CD4-positive, alpha-beta T cell treated with Interleukin-6 for 4 hours (primary cell): ENCODE measurements at regions not wholly inside any gene's neighbourhood (a gene's known extent, or its start where the extent isn't known, plus 50 kb on each side); places are given as distances from the start of the nearest gene placed in this dataset.

ENCODE experiments used
- DNase-seq: peaks from one replicate; pipeline ENCODE4 v3.0.0-alpha.2; 2020; ENCODE audit warnings: mixed read lengths

DNA sequence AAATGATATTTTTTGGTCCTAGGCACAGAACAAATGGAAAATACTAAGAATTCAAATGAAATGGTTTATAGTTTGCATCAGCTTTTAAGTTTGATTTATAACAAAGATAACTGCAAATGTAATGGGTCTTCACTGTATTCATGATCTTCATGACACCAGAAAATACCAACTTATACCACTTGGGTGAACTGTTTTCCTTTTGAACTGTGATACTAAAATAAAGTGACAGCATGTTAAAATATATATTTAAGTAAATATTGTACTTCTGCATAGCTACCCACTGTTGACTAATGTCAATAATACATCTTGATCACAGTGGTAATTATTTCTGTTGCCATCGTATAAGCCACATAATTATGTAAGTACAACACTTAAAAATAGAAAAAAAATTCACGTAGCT is 442.0 kb upstream of the ANKRD30A start:
- no peak for DNase-seq

DNA sequence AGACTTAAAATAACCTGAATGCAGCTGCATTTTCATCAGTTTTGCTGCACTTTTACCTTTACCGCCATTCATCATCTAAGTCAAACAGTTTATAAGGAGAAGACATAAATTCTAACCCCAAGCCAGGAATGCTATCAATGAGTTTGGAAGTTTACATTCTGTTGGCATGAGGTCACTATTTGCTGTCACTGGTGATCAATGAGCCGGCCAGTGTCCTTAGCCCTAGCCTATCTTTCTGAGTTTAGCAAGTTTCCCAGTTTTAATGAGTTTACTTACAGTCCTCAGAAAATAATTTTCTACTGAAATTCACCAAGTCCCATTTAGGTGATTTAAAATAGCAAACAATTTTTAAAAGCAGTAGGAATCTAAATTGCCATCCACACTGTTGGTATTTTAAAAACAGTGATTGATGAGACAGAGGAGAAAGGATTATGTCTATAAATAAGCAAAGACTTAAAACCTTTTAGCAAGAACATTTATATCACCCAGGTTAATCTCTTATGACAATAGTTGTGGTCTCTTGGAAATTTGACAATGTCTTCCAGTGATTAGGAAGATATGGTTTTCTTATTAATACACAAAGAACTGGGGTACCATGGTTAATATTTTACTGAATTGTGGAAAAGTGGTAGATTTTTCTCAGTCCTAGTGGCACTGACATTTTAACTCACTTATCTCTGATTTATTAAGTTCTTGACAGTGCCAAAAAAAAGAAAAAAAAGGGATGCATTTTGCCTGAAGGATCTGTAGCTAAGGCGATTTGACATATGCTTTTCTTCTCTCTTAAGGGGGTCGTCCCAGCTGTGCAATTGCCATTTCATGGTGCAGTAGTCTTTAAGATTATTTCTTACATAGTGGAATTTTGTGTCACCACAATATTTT is 443.4 kb upstream of the ANKRD30A start:
- no peak for DNase-seq

DNA sequence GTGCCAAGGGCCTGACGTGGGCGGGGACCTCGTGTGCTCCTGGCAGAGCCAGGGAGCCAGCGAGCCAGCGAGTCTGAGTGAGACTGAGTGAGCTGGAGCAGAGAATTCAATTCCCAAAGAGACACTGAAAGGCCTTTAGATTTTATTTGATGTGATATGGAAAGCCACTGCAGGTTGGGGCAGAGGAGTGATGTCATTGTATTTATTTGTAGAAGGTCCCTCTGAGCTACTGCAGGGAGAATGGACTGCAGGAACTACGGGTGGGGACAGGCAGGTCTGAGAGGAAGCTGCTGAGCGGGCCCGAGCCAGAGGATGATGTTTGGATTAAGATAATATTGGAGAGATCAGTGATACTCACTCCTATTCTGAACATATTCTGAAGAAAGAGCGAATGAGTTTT is 445.8 kb upstream of the ANKRD30A start:
- no peak for DNase-seq

DNA sequence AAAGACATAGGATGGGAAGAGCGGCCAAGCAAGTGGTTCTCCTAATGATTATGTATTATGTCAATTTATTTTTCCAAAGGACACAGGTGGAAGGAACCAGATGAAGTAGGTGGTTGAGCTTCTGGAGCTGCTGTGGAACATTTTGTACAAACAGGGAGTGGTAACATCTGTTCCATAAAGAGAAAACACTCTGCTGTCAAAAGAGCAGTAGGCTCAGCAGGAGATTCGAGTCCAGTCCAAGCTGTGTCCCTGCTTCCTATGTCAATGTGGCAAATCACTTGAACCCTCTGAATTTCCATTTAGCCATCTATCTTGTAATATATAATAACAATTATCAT is 448.0 kb upstream of the ANKRD30A start:
- DNase-seq: no peak

DNA sequence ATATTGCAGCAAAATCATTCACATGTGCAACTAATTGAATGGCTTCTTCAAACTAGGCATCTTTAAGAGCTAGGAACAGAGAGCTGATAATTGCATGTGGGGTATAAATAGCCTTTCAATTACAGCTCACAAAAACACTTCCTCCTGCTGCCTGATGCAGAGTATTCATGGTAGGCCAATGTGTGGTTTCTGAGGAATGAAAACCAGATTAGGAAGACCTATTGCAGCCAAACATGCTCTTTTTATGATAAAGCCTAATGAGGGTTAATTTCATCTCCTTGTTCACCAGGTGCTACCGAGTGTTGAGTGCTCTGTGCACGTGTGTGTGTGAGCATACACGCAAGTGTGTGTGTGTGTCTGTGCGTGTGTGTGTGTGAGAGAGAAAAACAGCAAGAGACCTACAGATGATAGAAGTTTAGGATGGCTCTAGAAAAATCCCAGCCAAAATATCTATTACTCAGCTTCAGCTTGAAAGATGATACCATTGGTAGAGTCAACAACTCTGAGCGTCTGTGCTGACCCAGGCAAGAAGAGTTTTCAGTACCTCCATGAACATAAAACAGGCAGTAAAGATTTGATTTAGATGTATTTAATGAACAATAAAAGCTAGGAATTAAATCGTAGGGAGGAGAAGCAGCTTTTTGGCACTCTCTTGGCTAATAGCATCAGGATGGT is 448.5 kb upstream of the ANKRD30A start:
- no peak for DNase-seq

DNA sequence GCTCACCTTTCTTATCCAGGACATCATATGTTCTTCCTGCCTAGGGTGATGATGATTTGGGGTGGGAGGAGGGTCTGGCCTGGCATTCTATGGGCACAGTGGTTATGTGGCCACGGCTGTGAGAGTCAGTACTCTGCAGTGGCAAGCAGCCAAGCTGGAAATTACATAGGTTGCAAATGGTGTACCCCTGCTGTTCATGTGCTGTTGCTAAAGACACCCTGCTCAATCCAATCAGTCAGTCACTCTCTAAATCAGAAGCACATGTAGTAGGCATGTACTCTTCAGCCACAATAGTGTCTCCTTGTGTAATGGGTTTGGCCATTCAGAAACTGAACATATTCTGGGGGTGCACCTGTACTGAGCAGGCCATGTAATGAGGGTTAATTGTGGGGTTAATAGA is 449.1 kb upstream of the ANKRD30A start:
- DNase-seq: no peak

DNA sequence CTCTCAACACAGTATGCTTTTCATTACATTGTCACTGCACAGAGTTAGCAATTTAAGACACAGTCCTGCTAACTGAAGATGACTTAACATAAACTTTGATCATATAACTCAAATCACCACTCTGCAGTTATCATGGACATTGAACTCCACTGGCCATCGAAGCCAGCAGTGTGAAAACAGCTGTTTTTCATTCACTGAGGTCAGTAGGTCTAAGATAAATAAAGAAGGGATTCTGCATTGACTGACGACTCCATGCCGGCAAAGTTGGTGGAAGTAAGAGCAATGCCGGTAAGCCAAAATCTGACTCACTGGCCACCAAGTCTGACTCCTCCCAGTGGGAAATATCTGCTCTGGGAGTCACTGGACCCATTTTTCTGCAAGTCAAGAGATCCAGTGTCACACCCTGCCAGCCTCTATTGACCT is 449.9 kb upstream of the ANKRD30A start:
- no peak for DNase-seq

DNA sequence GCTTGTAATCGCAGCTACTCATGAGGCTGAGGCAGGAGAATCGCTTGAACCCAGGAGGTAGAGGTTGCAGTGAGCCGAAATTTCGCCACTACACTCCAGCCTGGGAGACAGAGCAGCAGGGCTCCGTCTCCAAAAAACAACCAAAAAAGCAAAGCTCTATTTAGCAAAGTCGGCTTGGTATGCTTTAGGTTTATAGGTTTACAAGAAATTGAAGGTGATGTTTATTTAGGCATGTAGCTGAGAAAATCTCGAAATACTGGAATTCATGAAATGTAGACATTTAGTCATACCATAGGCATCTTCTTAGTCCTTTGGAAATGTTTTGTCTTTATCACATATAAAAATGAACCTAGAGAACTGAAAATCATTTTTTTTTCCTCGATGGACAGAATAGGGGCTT is 453.8 kb upstream of the ANKRD30A start:
- DNase-seq: no peak

DNA sequence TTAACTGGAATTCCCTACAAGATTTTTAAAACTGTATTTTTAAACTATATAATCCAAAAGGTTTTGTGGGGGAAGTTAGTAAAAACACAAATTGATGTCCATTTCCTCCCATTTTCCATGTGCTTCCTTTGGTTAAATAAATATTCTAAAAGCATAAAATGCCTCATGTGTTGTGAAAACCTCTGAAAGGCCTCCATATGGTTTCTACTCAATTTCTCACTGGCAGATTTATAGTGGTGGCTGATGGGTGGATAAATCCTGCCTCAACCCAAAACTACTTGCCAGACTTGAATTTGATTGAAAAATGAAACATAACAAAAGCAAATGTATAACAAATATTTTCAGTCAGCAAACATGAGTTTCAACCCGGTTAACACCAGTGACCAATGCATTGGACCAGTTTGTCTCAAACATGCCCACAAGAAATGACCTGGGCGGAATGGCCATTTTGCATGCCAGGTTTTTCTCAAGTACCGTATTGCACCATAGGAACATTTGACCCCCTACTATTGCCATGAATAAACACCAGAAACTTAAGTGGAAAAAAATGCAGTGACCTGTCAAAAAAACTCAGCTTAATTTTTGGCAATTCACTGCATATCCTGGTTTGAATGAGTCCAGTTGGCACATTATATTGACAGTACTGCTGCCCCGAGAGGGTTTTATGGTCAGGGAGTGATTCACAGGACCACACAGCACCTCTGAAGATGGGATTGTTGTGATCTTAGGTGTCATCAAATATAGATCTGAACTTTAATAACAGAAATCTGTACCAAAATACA is 454.6 kb upstream of the ANKRD30A start:
- no peak for DNase-seq

DNA sequence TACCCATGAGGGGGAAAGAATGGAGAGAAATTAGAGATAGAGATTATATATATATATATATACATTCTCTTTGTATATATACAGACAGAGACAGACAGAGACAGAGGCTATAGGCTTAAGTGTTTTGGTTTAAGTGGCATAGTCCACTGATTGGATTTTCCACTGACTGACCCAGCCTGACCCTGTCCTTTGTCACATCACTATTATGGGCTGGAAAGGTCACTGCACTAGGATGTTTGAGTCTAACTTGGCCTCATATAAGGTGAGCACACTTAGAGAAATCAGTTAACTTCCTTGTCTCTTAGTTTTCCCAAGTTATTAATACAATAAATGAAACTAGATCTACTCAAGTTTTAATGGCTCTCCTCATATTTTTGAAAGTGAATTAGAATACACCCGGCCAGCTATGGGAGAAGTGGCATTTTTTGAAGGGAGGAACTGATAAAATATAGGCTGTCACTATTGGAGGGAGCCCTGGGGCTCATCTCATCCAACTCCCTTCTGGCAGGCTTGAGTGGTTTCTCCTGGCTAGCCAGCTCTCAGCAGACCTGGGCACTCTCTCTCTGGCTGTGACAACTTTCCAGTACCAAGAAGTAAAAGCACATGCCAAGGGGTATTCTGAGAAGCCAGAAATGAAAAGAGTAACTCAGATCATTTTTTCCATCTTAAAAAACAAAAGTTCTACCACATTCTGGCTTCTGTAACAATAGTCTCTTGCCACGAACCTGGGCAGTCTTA is 455.6 kb upstream of the ANKRD30A start:
- DNase-seq: no peak

DNA sequence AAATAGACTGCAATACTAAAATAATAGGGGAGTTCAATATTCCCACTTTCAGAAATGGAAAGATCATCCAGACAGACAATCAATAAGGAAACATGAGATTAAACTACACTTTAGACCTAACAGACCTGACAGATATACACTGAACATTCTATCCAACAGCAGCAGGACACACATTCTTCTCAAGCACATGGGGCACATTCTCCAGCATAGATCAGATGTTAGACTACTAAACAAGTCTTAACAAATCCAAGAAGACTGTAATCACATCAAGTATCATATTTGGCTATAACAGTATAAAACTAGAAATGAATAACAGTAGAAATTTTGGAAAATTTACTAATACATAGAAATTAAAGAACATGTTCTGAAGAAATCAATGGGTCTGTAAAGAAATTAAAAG is 458.9 kb upstream of the ANKRD30A start:
- no peak for DNase-seq

DNA sequence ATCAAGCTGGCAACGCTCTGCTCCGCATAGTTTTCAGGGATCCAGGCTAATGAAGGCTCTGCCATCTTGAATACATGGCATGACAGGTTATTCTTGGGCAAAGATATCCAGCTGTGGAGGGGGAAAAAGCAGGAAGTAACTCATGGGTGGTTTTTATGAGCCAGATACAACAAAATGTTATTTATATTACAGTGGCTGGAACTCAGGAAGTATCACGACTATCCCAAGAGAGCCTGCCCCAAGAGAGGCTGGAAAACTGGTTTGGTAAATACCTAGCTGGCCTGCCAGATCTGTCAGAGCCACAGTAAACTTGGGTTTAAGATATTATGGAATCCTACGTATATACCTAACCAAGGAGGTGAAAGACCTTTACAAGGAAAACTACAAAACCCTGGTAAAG is 462.8 kb upstream of the ANKRD30A start:
- no peak for DNase-seq

DNA sequence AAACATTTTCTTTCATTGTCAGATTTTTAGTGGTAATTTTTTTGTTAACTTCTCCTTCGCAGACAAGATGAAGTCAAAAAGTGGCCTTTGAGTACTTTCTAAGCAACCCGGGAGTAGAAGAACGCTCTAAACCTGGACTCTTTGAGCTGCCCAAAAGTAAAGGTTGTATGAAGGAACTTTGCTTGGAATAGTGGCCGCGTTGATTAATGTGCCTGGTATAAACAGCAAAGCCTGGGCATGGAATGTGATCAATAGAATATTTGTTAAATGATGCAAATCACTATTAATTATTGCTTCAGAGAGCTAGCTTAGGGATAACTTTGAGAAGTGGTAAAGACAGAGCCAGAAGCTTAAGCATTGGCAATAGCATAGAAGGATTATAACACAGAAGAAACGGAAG is 475.1 kb upstream of the ANKRD30A start:
- DNase-seq: no peak

DNA sequence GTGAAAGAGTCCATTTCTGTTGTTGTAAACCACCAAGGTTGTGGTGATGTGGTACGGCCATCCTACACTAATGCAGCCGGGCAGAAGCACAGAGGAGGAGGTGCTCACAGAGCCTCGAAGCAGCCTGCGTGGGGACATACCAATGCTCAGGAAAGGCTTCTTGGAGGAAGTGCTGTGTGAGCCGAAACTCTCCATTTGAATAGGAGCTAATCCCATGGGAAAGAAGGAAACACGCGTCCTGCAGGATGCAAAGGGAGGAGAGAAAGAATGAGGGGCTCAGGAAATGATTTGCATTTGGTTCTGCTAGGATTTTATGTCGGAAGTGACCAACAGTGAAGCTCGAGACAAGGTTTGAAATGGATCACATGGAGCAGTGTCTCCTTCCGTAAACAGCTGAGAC is 477.9 kb upstream of the ANKRD30A start:
- DNase-seq: no peak

DNA sequence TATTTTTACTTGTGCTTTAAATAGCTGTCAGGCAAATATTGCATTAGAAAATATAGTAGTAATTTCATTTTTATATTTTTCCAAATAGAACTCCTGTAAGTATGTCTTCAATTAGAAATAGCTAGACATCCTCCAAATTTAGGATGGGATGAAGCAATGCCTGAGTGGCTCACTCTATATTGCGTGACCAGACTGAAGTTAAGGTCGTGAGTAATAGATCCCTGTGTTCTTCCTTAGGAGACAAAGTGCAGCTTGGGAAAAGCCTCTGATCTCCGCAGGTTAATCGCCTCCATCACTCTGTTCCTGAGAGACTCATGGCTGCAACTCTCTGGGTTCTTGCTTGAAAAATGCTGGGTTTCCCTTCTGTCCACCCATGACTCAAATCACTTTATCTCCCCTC is 484.8 kb upstream of the ANKRD30A start:
- no peak for DNase-seq

DNA sequence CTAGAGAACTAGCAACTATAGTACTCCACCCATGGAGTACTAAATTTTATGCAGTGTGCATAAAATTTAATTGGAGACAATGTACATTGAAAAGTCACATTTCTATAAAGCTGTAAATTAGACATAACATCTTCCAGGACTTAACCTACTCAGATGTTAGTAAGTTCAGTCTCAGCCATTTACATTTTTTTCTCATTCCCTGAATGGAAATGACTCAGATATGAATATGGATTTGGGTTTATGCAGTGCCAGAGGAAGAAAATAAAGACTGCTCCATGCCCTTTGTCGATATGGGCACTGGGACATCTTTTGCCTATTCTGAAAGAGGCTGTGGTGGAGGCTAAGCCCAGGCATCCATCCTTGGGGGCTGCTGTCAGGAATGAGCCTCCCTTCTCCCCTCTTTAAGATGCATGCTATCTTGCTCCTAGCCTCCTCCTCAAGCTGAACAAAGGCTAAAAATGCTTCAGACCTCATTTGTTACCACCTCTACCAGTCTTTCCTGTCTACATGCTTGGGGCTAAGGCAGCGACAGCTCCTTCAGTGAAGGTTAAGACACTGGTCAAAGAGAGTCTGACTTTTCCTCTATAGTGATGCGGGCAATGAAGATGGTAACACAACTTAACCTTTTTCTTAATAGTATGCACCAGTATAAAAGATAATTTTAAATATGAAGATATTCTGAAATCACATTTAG is 486.8 kb upstream of the ANKRD30A start:
- DNase-seq: no peak

DNA sequence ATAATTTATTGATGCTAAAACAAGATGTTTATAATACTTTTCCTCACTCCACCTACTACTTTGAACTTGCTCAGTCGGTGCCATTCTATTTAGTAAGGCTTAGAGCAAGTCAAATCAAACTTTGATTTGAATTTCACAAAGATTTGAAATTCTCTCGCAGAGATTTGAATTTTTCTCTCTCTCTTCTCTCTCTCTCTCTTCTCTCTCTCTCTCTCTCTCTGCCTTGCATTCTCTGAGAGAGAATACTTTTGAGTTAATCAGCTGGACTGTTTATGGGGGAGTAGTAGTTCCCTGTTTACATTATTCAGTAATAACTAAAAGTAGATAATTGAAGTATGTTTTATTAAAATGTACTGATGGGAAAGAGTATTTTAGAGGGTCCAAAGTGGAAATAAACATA is 488.5 kb upstream of the ANKRD30A start:
- no peak for DNase-seq

DNA sequence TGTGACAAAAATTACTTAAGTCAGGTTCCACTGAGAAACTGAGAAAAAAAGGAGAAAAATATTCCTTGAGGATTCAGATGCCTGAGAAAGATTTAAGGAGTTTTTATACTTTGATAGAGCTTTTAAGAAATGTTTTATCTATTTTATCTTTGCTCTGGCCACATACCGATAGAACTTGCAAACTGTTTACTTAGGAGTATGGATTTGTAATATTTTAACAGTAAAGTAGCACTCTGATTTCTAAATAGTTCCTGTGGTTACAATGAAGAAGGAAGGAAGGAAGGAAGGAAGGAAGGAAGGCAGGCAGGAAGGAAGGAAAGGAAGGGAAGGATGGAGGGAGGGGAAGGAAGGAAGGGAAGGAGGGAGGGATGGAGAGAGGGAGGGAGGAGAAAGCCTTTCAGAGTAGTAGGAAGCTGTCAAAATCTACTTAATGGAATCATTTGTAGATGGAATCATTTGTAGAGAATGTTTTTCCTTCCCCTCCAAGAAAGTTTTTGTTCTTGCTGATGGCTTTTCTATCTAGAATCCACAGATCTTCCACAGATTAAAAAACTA is 489.0 kb upstream of the ANKRD30A start:
- no peak for DNase-seq

DNA sequence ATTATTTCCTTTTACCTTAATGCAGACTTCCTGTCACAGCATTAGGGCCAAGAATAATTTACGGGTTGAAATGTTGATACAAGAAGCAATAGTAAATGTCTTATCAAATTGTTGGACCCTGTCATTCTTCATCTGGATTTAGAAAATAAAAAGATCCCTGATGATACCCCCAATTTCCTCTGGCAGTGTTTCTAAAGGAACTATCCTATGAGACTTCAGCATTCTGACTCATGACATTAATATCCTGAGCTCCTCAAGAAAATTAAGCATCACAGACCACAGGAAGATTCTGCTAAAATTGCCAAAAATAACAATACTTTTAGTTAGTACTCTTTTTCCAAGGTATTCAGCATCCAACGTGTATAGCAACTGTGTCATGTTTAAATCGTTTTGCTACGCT is 490.5 kb upstream of the ANKRD30A start:
- DNase-seq: no peak

DNA sequence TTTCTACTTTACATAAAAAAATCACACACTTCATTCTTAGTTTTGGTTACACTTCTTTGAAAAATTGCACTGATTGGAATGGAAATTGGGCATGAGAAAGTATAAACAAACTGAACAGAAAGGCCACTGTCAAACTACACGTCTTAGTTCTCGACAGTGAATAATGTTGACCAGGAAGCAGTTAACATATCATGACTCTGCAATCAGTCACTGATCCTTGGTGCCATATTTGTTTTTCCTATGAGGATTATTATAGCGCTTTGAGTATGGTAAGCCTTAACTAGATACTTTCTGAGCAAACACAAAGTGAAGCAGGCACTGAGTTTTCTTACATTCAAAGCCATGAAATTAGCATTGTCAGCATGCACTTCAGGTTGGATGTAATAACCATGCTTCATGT is 495.1 kb upstream of the ANKRD30A start:
- DNase-seq: no peak

DNA sequence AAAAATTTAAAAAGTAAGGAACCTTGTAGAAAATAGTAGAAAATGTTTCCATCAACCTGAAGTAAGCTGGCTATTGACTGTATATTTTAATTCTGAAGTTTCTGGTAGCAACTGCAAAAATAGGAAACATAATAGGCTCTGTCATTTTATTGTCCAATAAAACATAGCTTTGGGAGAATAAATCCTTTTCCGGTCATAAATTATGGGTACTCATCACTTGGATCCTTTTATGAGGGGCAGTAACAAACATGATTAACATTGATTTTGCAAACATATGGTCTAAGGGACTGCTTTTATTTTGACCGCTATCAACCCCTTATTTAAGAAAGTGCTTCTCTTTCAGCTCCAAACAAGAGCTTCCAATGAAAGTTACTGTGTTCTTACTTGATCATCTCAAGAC is 495.9 kb upstream of the ANKRD30A start:
- DNase-seq: no peak

DNA sequence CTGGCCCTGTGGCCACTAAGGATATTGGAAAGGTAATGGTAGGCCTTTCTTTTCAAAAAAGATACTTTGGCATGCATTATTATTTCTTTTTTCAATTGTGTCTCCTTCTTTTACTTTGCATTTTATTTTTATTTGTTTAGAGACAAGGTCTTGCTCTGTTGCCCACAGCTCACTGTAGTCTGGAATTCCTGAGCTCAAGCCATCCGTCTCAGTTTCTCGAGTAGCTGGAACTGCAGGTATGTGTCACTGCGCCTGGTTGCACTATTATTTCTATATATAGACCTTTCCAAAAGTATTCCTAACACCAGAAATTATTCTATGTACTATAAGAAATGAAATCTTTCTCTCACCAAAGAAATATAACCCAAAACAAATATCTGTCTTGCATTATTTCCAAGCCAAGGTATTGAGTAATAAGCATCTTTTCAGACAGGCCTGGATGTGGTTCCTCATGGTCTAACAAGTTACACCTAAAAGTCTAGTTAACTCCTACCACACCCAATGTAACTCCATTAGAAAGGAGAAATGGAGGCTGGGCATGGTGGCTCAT is 500.8 kb upstream of the ANKRD30A start:
- DNase-seq: no peak
